ENCODE measurements at regions not wholly inside any gene's neighbourhood (a gene's known extent, or its start where the extent isn't known, plus 50 kb on each side); places are given as distances from the start of the nearest gene placed in this dataset.
"Not testable (repeated sequence)": the region's sequence is repeated elsewhere in the genome, so short reads cannot be mapped to it uniquely, and the experiment has no call there.

DNA sequence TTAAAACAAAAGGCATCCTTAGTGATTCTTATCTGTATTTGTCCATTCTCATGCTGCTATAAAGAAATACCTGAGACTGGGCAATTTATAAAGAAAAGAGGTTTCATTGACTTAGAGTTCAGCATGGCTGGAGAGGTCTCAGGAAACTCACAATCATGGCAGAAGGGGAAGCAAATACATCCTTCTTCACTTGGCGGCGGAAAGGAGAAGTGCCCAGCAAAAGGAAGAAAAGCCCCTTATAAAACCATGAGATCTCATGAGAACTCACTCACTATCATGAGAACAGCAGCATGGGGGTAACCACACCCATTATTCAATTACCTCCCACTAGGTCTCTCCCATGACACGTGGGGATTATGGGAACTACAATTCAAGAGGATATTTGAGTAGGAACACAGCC lies 271.1 kb upstream of the PRKD1 start:
- in situ Hi-C loops (cut with MboI; ENCODE audit: low pct_unique_long_range_greater_than_20kb, low sequenced_read_pairs): not testable (repeated sequence)
- DNase-seq: peak; percentile 3

DNA sequence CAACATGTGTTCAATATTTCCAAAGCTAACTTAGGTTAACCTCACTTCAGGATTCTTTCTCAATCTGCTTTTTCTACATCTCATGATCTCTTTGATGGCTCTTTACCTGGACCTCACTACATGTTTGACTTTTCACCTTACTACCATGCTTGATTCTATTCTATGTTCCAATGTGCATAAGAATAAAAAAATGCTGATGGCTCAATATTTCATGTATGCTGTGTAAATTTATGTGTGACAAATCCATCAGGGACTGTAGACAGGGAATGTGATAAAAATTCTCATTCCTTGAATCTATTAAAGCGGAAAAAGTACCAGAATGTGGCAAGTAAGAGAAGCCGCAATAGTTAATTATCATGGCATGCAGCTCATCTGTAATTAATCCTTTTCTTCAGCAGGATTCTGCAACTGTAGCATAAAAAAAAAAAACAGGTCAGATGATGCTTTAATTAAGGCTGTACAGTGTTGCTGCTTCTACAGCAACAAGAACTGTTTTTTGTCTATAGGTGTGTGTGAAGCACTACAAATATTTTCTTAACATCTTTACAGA lies 276.9 kb upstream of the PRKD1 start:
- no peak for DNase-seq
- in situ Hi-C loops (cut with MboI; ENCODE audit: low pct_unique_long_range_greater_than_20kb, low sequenced_read_pairs): no loop called here

- in situ Hi-C loops (cut with MboI; ENCODE audit: low pct_unique_long_range_greater_than_20kb, low sequenced_read_pairs): no loop called here
- DNase-seq: no peak
Measured at GRCh38 chr14:30209136-30209535, 281.5 kb upstream of the PRKD1 start.

DNA sequence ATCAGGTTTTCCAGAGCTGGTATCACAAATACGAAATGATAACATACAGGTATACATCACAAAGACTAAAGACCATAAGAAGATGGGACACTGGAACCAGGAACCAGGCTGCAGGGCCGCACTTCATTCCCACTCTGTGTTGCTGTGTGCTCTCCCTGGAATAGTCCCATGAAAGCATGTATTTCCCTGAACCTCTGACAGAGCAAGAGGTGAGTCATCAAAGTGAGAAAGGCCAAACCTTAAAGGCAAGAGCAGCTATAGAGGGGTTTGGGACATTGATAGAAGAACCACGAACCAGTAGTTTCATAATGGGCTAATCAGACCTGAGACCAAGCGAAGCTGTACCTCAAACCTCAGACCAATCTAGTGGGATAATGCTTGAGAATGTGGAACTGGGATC lies 283.0 kb upstream of the PRKD1 start:
- in situ Hi-C loops (cut with MboI; ENCODE audit: low pct_unique_long_range_greater_than_20kb, low sequenced_read_pairs): no loop called here
- DNase-seq: no peak

- in situ Hi-C loops (cut with MboI; ENCODE audit: low pct_unique_long_range_greater_than_20kb, low sequenced_read_pairs): no loop called here
Measured at GRCh38 chr14:30211326-30211725, 283.7 kb upstream of the PRKD1 start.

GRCh38 chr14:30214014-30214413 lies 286.4 kb upstream of the PRKD1 start:
- in situ Hi-C loops (cut with MboI; ENCODE audit: low pct_unique_long_range_greater_than_20kb, low sequenced_read_pairs): no loop called here
- DNase-seq: no peak

More at GRCh38 chr14:30211326-30211725, 283.7 kb upstream of the PRKD1 start:
- no peak for DNase-seq

DNA sequence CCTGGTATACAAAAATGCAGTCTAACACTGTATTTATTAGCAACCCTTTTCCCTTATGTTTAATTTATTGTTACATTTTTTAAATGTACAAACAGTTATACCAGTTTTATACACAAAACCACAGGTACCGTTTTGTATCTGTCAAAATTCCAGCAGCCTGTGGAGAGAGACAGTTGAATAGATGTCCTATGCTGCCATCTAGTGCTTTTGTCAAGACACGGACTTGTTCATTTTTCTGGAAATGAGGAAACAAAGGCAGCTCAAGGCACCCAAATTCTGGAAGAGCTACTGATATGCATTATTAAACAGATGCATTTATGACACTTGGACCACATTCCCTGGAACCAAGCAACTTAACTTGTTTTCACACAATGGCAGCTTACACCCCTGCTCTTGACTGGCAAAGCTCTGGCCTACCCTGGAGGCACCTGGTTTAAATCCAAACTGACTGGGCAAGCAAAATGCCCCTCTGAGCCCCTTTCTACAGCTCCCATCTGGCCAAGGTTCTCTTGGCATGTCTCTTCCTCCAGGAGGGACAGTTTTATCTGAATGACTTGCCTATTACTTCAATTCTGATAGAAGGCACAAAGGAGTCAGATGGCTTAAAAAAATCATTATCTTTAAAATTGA lies 286.9 kb upstream of the PRKD1 start:
- in situ Hi-C loops (cut with MboI; ENCODE audit: low pct_unique_long_range_greater_than_20kb, low sequenced_read_pairs): no loop called here
- DNase-seq: peak; percentile 57

DNA sequence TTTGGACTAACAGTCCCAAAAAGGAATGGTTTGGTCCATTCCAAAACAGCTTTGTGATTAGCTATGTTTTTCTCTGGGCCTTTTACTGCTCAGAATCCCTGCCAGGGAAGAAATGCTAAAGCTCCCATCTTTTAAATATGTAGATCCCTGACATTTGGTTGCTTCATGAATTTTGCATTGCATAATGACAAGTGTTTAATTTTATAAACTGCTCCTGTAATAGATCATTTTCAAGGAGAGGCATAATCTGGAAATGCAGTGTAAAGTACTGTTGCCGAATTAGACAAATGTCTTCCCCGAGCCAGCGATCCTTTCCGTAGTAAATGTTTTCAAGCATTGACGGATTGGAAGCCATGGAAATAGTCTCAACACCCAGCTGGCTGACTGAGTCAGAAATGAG lies 291.3 kb upstream of the PRKD1 start:
- no peak for DNase-seq
- in situ Hi-C loops (cut with MboI; ENCODE audit: low pct_unique_long_range_greater_than_20kb, low sequenced_read_pairs): no loop called here

- in situ Hi-C loops (cut with MboI; ENCODE audit: low pct_unique_long_range_greater_than_20kb, low sequenced_read_pairs): no loop called here
- no peak for DNase-seq
Measured at GRCh38 chr14:30221546-30221945, 293.9 kb upstream of the PRKD1 start.

- no peak for DNase-seq
- in situ Hi-C loops (cut with MboI; ENCODE audit: low pct_unique_long_range_greater_than_20kb, low sequenced_read_pairs): no loop called here
Measured at GRCh38 chr14:30223385-30223785, 295.7 kb upstream of the PRKD1 start.

GRCh38 chr14:30223966-30224365 lies 296.3 kb upstream of the PRKD1 start:
- no peak for DNase-seq
- in situ Hi-C loops (cut with MboI; ENCODE audit: low pct_unique_long_range_greater_than_20kb, low sequenced_read_pairs): no loop called here

DNA sequence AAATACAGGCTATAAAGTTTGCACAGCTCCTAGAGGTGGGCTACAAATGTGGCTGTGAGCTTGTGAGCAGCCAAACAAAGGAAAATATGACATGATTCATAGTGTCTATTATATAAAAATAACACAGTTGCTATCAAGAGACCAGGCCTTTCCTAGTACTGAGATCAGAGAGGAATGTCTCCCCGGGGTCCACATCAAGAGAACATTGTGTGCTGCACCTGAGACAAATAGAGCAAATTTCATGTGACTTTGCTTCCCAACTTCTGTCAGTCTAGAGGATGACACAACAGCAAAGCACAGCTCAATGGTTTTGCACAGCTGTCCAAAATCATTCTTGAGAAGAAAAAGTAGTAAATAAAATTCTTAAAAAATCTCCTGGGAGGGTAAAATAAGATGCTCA lies 297.5 kb upstream of the PRKD1 start:
- DNase-seq: no peak
- in situ Hi-C loops (cut with MboI; ENCODE audit: low pct_unique_long_range_greater_than_20kb, low sequenced_read_pairs): no loop called here

DNA sequence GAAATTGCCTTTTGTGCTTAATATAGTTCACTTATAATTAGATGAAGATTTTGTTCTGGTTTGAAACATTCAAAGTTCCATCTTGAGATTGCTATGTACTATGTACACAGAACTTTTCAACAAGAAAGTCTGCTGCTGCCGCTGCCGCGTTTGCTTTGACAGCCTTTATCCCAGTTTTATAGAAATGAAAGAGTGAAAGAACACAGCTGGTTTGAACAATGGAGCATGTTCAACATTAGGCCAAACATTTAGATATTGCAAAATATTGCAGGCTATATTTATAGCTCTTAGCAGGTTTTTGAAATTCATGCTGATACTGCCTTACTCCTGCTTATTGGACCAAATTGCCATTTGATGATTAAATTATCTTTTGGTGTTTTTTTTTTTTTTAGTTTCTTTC lies 299.8 kb upstream of the PRKD1 start:
- in situ Hi-C loops (cut with MboI; ENCODE audit: low pct_unique_long_range_greater_than_20kb, low sequenced_read_pairs): no loop called here
- DNase-seq: no peak

DNA sequence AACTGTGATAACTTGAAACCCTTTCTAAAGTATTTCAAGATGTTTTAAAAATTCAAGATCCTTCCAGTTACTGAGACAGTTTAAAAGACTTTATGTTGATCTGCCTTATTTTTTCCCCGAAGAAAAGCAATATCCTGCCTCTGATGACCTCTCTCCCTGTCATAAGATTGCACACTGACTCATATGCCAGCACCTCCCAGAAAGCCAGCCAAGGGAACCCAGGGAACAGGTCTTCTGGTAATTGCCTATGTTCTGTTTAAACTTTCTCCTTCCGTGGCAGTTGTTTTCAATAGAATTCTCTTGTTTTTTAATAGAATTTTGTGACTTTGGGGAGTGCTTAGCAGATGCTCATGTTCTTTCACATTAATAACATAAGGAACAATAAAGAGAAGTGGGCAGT lies 300.2 kb upstream of the PRKD1 start:
- no peak for DNase-seq
- in situ Hi-C loops (cut with MboI; ENCODE audit: low pct_unique_long_range_greater_than_20kb, low sequenced_read_pairs): no loop called here

DNA sequence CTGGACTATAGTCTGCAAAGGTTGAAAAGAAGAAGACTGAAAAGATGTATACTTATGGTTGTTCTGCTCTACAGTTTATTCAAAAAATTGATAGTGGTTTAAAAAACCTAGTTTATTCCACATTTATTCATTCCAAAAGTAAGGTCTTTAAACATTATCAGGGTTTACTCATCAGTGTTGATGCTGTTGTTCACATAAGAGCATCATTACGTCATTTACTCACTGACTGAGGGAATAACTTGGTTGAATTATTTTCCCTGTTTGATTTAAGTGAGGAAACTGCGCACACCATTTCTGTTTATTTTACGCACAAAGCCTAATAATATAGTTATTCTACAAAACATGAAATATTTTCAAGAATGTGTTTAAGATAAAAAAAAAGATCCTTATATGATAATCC lies 303.1 kb upstream of the PRKD1 start:
- in situ Hi-C loops (cut with MboI; ENCODE audit: low pct_unique_long_range_greater_than_20kb, low sequenced_read_pairs): no loop called here
- no peak for DNase-seq

- in situ Hi-C loops (cut with MboI; ENCODE audit: low pct_unique_long_range_greater_than_20kb, low sequenced_read_pairs): no loop called here
- DNase-seq: no peak
Measured at GRCh38 chr14:30234966-30235365, 307.3 kb upstream of the PRKD1 start.

DNA sequence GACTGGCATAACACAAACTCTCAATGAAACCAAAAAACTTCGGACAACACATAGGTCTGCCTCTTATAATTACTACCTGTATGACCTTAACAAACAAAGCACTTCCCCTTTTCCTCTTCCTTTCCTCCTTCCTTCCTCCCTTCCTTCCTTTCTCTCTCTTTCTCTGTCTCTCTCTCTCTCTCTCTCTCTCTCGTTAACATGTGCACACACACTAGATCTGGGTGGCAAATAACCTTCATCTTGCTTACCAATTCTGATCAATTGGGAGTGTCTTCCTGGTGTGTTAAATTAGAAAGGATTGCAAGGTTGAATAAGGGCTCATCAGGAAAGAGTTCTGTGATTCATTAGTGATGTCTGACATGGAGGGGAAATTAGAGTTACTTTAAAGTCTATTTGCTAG lies 307.8 kb upstream of the PRKD1 start:
- no peak for DNase-seq
- in situ Hi-C loops (cut with MboI; ENCODE audit: low pct_unique_long_range_greater_than_20kb, low sequenced_read_pairs): no loop called here

DNA sequence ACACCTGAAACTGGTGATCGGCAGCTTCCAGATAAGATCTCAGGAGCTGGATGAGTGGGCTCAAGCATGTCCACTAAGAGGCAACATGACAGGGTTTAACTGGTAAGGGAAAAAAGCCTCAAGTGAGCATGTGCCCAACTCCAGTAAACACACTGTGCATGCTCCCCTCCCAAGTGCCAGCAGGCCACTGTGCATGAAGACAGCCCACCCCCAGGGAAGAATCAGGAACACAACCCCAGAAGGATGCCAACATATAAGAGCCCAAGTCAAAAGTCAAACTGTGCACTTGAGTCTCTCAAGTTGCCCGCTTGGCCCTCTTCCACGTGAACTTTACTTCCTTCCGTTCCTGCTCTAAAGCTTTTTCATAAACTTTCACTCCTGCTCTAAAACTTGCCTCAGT lies 311.3 kb upstream of the PRKD1 start:
- in situ Hi-C loops (cut with MboI; ENCODE audit: low pct_unique_long_range_greater_than_20kb, low sequenced_read_pairs): no loop called here
- DNase-seq: no peak

- in situ Hi-C loops (cut with MboI; ENCODE audit: low pct_unique_long_range_greater_than_20kb, low sequenced_read_pairs): no loop called here
Measured at GRCh38 chr14:30240018-30240417, 312.4 kb upstream of the PRKD1 start.

DNA sequence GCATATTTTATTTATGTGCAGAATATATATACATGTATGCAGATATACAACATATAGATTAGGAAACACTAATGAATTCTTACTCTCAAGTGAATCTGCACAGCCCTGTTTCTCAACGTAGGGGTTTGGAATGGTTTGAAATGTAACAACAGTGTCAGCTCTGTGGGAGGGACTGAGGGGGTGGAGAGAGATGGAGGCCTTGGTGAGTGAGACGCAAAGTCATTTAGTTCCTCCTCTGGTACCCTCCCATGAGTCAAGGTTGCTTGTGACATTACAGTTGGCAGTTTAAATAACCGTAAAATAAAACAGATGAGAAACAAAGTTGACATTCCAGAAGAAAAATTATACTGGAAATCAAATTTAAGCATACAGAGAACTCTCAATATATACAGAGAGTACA lies 313.0 kb upstream of the PRKD1 start:
- no peak for DNase-seq
- in situ Hi-C loops (cut with MboI; ENCODE audit: low pct_unique_long_range_greater_than_20kb, low sequenced_read_pairs): no loop called here

More at GRCh38 chr14:30240018-30240417, 312.4 kb upstream of the PRKD1 start:
- DNase-seq: no peak

DNA sequence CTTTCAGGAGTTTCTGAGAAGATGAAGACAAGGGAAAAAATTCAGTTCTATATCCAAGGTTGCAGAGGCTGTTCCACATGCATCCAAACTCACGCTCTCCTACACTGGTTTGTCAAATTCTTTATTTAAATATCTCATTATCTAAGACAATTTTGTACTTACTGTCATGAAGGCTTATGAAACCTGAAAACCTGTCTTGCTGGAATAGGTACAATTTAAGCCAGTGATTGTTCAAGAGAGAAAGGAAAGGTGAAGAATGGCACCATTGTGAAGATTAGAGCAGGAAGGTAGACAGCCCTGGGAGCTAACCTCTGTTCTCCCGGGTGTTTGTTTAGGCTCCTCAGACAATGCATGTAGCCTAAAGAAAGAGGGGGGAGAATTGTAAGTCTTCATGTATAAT lies 315.1 kb upstream of the PRKD1 start:
- DNase-seq: no peak
- in situ Hi-C loops (cut with MboI; ENCODE audit: low pct_unique_long_range_greater_than_20kb, low sequenced_read_pairs): no loop called here

All from KBM-7 (cell line).